Sigmoid colon (tissue), 3 donors: ENCODE measurements at regions not wholly inside any gene's neighbourhood (a gene's known extent, or its start where the extent isn't known, plus 50 kb on each side); places are given as distances from the start of the nearest gene placed in this dataset.

Experiments used
- CTCF ChIP-seq, 4 experiments: fragments of 450-650 bp in 3 of 4; fragments of 200-600 bp in 1 of 4; IDR thresholded peaks; one replicate each; pipeline ENCODE4 v1.5.1; 2016 to 2019; ENCODE audit warnings: antibody characterized with exemption in 4 of 4, mild to moderate bottlenecking in 3 of 4, moderate library complexity in 2 of 4
- POLR2A ChIP-seq, 2 donors: fragments of 450-650 bp; IDR thresholded peaks; one replicate each; pipeline ENCODE4 v1.6.1; 2016; ENCODE audit warnings: antibody characterized with exemption in 2 of 2, mild to moderate bottlenecking in 2 of 2, moderate library complexity in 2 of 2

- TF ChIP-seq CTCF (IDR thresholded peaks at IDR 0.05): no peak
- TF ChIP-seq POLR2A (IDR thresholded peaks at IDR 0.05): no peak
These were observed 301.3 kb upstream of the SMARCA2 start for GRCh38 chr9:1713841-1714240.
